Lung microvascular endothelial cell (primary cell): ENCODE measurements at regions not wholly inside any gene's neighbourhood (a gene's known extent, or its start where the extent isn't known, plus 50 kb on each side); places are given as distances from the start of the nearest gene placed in this dataset.
"Not testable (repeated sequence)": the region's sequence is repeated elsewhere in the genome, so short reads cannot be mapped to it uniquely, and the experiment has no call there.

Experiments used
- DNase-seq, 2 donors: peaks; one replicate each; pipeline versions ENCODE4 v3.0.0 to v3.0.0-alpha.2; 2010; ENCODE audit warnings: low read depth in 2 of 2

DNA sequence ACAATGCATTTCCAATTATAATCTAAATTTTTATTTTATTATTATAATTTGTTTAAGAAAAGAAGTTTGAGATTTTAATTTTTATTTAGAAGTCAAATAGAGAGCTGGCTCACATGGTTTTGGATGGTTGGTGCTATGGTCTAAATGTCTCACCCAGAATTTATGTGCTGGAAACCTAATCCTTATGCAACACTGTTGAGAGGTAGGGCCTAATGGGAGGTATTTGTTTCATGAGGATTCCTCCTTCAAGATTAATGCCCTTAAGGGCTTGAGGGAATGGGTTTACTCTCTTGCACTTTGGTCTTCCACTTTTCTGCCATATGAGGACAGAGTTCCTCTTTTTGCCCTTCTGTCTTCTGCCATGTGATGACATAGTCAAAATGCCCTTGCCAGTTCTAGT lies 960.5 kb upstream of the IGFBP7 start:
- no peak for DNase-seq

- no peak for DNase-seq
These were observed 954.5 kb upstream of the IGFBP7 start for GRCh38 chr4:58064653-58065052.

DNA sequence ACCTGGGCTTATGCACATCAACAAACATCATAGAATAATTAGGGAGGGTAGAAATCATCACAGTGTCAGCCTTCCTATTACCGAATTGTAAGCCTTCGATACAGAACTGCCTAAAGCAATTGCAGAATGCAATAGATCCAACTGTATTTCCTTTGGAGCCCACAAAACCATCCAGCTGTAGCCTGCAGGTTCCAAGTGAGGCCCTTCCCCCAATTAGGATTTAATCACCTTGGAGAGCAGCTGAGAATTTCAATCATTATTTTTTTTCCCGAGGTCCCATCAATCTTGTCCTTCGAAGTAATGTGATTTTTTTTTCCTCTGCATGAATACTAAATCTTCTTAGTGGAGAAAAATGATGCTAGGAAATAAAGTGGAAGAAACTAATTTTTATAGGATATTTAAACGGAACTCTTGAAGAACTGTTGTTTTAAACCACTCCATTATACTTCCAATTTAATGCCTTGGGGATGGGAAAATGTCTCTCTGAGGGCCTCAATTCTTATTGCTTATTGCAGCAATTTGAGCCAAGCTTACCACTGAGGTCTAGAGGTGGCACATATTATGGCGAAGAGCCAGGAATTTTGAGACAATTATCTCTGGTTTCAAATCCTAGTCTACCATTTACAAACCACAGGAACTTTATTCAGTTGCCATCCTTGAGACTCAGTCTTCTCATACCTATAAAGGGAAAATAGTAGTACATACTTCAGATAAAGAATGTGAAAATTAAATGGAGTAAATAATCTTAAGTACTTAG lies 953.4 kb upstream of the IGFBP7 start:
- no peak for DNase-seq

GRCh38 chr4:58061967-58062366 lies 951.8 kb upstream of the IGFBP7 start:
- DNase-seq = no peak

DNA sequence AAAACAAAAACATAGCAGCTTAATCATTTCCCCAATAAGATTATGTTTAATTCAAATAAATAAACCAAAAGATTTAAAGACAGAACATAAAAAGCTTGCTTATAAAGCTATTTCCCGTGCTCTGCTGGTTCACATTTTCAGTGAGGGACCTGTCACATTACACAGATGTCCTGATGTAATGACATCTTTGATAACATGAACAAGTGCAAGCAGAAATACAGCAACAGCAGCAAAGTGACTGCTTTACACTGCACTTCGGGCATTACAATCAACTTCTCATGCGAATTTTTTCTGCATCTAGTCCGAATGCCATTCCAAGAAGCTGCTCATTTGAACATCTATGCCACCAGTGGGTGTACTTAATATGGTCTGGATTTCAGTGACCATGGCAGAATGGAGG lies 940.3 kb upstream of the IGFBP7 start:
- no peak for DNase-seq

GRCh38 chr4:58048491-58048890 lies 938.3 kb upstream of the IGFBP7 start:
- DNase-seq = no peak

GRCh38 chr4:58042176-58042575 lies 932.0 kb upstream of the IGFBP7 start:
- DNase-seq = no peak

DNA sequence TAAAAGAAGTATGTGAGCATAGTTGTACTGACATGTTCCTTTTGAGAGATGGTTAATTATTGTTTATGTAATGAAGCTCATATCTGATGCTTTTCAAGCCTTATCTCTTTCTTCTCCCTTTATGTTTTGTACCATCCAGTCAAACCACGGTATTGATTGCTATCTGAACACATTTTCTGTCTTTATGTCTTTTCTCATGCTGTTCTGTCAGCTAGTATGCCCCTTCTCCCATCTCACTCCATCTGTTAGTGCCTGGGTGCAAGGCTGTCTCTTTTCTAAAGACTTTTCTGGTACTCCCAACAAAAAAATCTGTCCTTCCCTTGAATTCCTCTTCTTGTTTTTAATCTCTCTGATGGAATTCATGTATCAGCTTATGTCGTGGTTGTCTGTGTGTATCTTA lies 883.8 kb upstream of the IGFBP7 start:
- no peak for DNase-seq

DNA sequence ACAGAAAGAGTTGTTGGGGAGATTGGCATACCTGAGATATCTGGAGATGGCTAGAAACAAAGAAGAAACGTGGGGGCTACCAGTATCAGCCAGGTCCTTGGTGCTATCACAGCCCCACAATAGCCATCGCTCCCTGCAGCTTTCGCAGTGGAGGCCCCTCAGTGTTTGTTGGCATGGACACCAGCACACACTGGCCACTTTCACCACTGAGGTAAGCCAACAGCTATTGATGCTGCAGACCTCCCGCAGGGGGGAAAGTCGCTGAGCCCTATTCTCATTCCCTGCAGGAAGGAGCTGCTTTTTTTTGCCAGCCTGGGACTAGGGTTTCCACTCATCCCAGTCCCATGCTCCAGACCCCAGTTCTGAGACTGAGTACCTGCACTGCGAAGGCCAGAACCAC lies 879.2 kb upstream of the IGFBP7 start:
- no peak for DNase-seq

DNA sequence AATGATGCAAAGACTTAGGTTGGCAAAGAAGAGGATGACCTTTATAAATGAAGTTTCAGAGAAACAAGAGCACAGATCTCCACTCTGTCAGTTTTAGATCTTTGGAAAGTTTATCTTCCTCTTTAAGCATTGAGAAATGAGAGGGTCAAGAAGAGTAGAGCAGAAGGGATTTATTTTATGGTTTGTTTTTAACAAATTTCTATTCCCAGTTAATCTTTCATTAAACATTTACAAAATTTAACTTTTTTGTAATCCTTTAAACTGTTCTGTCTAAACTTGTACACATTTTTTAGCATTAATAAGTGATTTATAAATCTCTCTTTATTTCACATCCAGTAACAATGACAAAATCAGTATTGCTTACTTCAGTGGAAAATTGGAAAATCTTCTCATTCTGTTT lies 875.0 kb upstream of the IGFBP7 start:
- DNase-seq = no peak

DNA sequence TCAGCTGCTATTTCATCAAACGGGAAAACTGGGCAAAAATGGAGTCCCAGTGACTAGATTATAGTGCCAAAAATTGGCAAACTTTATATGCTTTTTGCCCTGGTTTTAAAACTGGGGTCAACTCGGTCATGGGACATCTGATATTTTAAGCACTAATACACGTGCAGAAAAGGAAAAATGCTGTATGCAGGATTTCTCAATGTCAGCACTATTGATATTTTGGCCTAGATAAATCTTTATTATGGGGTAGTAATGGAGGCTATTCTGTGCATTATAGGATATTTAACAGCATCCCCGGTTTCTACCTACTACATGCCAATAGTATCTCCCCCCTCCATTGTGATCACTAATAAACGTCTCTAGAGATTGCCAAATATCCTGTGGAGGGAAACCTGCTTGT lies 870.9 kb upstream of the IGFBP7 start:
- no peak for DNase-seq

GRCh38 chr4:57974821-57975220 lies 864.6 kb upstream of the IGFBP7 start:
- no peak for DNase-seq

GRCh38 chr4:57973819-57974218 lies 863.6 kb upstream of the IGFBP7 start:
- DNase-seq = no peak

DNA sequence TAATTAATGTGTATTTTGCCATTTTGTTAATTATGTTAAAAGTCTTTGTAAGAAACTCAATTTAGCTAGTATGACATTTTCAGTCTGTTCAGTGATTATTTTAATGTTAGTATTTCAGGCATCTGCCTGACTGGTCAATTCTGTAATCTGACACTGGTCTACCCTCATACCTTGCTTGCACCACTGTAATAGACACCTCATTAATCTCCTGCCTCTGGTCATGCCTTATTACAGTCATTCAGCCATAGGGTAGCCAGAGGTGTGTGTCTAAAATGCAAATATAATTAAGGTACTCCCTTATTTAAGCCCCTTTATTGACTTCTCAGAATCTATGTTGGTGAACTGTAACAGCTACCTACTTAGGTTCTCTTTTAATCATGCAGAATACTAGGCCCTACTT lies 861.1 kb upstream of the IGFBP7 start:
- DNase-seq = no peak

- no peak for DNase-seq
These were observed 857.0 kb upstream of the IGFBP7 start for GRCh38 chr4:57966987-57967760.

DNA sequence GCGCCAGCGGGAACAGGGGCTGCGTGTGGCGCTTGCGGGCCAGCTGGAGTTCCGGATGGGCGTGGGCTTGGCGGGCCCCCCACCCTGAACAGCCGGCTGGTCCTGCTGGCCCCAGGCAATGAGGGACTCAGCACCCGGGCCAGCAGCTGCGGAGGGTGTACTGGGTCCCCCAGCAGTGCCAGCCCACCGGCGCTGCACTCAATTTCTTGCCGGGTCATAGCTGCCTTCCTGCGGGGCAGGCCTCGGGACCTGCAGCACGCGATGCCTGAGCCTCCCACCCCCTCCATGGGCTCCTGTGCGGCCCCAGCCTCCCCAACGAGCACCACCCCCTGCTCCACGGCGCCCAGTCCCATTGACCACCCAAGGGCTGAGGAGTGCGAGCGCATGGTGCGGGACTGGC lies 855.2 kb upstream of the IGFBP7 start:
- not testable (repeated sequence) for DNase-seq

DNA sequence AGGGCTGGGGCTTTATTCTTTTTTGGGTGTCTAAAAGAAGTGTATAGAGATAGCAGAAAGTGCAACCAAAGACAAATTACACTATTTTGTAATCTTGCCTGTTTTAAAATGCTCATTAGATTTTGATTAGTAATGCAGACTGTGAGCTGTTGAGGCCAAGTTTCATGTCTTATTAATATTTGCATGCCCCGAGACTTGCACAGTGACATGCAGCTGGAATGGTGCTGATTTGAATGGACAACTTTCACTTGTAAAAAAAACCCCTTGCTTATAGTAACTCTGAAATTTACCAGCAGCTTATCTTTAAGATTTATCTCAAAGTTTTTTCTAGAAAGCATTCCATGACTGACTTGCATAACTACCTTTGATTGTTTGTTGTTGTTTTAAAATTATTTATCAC lies 835.1 kb upstream of the IGFBP7 start:
- DNase-seq = no peak

DNA sequence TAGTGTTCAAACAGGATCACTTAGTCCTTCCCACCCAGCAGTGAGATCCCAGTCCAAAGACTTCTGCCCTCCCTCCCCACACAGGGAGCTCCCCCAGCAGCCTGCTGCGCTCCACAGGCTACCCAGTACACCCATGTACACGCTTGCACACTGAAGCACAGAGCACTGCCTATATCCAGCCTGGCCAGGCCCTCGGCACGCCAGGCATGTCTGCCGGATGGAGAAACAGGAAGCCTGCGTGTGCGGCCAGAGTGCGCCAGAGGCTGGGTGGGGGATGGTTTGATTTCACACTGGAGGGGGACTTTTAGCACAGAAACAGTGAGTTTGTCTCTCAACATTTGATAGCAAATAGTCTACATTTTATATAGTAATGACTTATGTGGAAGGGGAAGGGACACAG lies 833.5 kb upstream of the IGFBP7 start:
- peak; percentile 75 to 86 for DNase-seq

DNA sequence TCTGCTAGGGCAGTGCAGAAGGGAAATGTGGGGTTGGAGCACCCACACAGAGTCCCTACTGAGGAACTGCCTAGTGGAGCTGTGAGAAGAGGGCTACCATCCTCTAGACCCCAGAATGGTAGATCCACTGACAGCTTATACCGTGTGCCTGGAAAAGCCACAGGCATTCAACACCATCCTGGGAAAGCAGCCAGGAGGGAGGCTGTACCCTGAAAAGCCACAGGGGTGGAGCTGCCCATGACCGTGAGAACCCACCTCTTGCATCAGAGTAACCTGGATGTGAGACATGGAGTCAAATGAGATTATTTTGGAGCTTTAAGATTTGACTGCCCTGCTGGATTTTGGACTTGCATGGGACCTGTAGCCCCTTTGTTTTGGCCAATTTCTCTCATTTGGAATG lies 827.1 kb upstream of the IGFBP7 start:
- not testable (repeated sequence) for DNase-seq

DNA sequence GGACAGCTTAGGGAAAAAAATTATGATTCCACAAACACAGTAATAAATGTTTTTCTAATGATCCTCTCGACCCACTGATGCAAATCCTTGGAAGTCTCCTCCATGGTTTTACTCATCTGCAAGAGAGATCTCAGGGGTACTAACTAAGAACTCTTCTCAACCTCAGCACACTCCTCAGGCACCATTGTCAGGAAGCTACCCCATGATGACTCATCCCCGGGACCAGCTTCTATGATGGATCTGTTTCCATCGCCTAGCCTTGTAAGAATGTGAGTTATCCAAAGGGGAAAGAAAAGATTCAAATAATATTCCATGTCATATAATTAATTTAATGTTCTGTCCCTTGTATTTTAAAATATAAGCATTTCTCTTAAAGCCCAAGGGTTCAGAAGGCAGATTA lies 816.1 kb upstream of the IGFBP7 start:
- DNase-seq = no peak

- DNase-seq = no peak
These were observed 814.8 kb upstream of the IGFBP7 start for GRCh38 chr4:57924951-57925350.

- no peak for DNase-seq
These were observed 806.3 kb upstream of the IGFBP7 start for GRCh38 chr4:57916479-57916878.

- DNase-seq = no peak
These were observed 801.0 kb upstream of the IGFBP7 start for GRCh38 chr4:57911203-57911602.
